GM12878 (cell line): ENCODE measurements at regions not wholly inside any gene's neighbourhood (a gene's known extent, or its start where the extent isn't known, plus 50 kb on each side); places are given as distances from the start of the nearest gene placed in this dataset.

Source experiments
- ATAC-seq: fragments of 200-7000 bp; cut with Tn5 transposase; 3 replicates; pipeline ENCODE4 v1.9.1; 2020; ENCODE audit warnings: mild to moderate bottlenecking, moderate library complexity
- BruUV-seq: library from RNA; stranded (reverse); fragments of 400-500 nt; replicated peaks from 2 replicates; lab custom pipeline; 2021; lab: Mats Ljungman, UMichigan
- CTCF ChIA-PET: fragments of 300-600 bp; sonication (Branson Sonifier 250); formaldehyde crosslinking; extraction: SDS; loops from one replicate; lab custom pipeline; 2021; ENCODE audit warnings: inconsistent platforms; lab: Yijun Ruan, JAX
- POLR2A ChIA-PET: fragments of 350-600 bp; formaldehyde crosslinking; extraction: SDS; loops from one replicate; lab custom pipeline; 2021; ENCODE audit warnings: inconsistent platforms; lab: Charles Lee
- RAD21 ChIA-PET: fragments of 300-600 bp; sonication (Branson Sonifier 250); formaldehyde crosslinking; loops from one replicate; lab custom pipeline; 2023; ENCODE audit warnings: antibody characterized with exemption; ENCODE audit not compliant: unreplicated experiment; lab: Charles Lee
- SMC1A ChIA-PET: fragments of 300-600 bp; sonication (Branson Sonifier 250); formaldehyde crosslinking; loops from one replicate; lab custom pipeline; 2023; ENCODE audit not compliant: unreplicated experiment, uncharacterized antibody; lab: Charles Lee
- DNase-seq: peaks from one replicate; pipeline ENCODE4 v3.0.0-alpha.2; 2011; ENCODE audit warnings: low read depth, low spot score
- FAIRE-seq: peaks from 3 replicates; lab custom pipeline; 2011; peaks lifted over from hg19 to GRCh38; lab: Jason Lieb, UNC
- H2AFZ ChIP-seq: 2 replicates; pipeline ENCODE4 v1.6.0; 2011; ENCODE audit warnings: low read depth, low read length, control low read depth; ENCODE audit not compliant: control insufficient read depth
- H3K27ac ChIP-seq: 2 replicates; pipeline ENCODE4 v1.5.1; 2011; ENCODE audit warnings: control low read depth; ENCODE audit not compliant: control insufficient read depth, insufficient read depth
- H3K27me3 ChIP-seq, 2 experiments: replicated peaks in 1 of 2; 2 replicates each; pipeline versions ENCODE4 v1.6.0 to v1.6.1; 2011; ENCODE audit warnings: low read length in 1 of 2; ENCODE audit not compliant: control insufficient read depth in 2 of 2, insufficient read depth in 2 of 2
- H3K36me3 ChIP-seq, 2 experiments: 2 replicates each; pipeline ENCODE4 v1.5.1; 2011; ENCODE audit warnings: low read length in 1 of 2; ENCODE audit not compliant: control insufficient read depth in 2 of 2, insufficient read depth in 2 of 2
- H3K4me1 ChIP-seq: 2 replicates; pipeline ENCODE4 v1.6.1; 2011; ENCODE audit warnings: mild to moderate bottlenecking, low read length, moderate library complexity, mixed read lengths; ENCODE audit not compliant: control insufficient read depth, insufficient read depth
- H3K4me2 ChIP-seq: 2 replicates; pipeline ENCODE4 v1.6.0; 2011; ENCODE audit warnings: control low read depth; ENCODE audit not compliant: control insufficient read depth, insufficient read depth
- H3K4me3 ChIP-seq: fragments of 200-600 bp; sonication (generic); 2 replicates; pipeline ENCODE4 v1.5.1; 2016
- H3K79me2 ChIP-seq: 2 replicates; pipeline ENCODE4 v1.6.0; 2011; ENCODE audit warnings: low read length; ENCODE audit not compliant: control insufficient read depth, insufficient read depth
- H3K9ac ChIP-seq: 2 replicates; pipeline ENCODE4 v1.8.0; 2011; ENCODE audit warnings: low read length, control low read depth, mixed read lengths; ENCODE audit not compliant: control insufficient read depth, insufficient read depth
- H3K9me3 ChIP-seq: replicated peaks from 3 replicates; pipeline ENCODE4 v1.5.1; 2011; ENCODE audit warnings: mild to moderate bottlenecking, low read length; ENCODE audit not compliant: control insufficient read depth, insufficient read depth
- H4K20me1 ChIP-seq: 2 replicates; pipeline ENCODE4 v1.6.0; 2011; ENCODE audit not compliant: control insufficient read depth, insufficient read depth
- KDM1A ChIP-seq: fragments of 200-600 bp; sonication (generic); IDR thresholded peaks from 2 replicates; pipeline ENCODE4 v1.6.1; 2016; ENCODE audit warnings: borderline replicate concordance
- LARP7 ChIP-seq: fragments of 450-650 bp; IDR thresholded peaks from 2 replicates; pipeline ENCODE4 v1.6.1; 2017; ENCODE audit warnings: mild to moderate bottlenecking
- RB1 ChIP-seq: fragments of 450-650 bp; formaldehyde crosslinking; IDR thresholded peaks from 2 replicates; pipeline ENCODE4 v1.6.1; 2017; ENCODE audit warnings: mild to moderate bottlenecking, borderline replicate concordance
- RBBP5 ChIP-seq: fragments of 200-600 bp; sonication (generic); conservative IDR thresholded peaks from 2 replicates; pipeline ENCODE4 v1.6.1; 2016
- RCOR1 ChIP-seq: conservative IDR thresholded peaks from 2 replicates; pipeline ENCODE4 v1.6.1; 2012; ENCODE audit warnings: low read depth, low read length, improper control_type of control experiment
- TCF3 ChIP-seq: IDR thresholded peaks from 2 replicates; pipeline ENCODE4 v1.6.1; 2012; ENCODE audit warnings: low read depth, mild to moderate bottlenecking, low read length, borderline replicate concordance; ENCODE audit not compliant: insufficient read depth
- WGBS: methylation state at CpG from one replicate; pipeline ENCODE4 v1.1.6; 2016; ENCODE audit warnings: low lambda C conversion rate; ENCODE audit not compliant: insufficient replicate concordance, insufficient coverage; ENCODE audit errors: missing lambda C conversion rate; 5-methylcytosine and 5-hydroxymethylcytosine counted together
- in situ Hi-C: fragments of 300-500 bp; cut with MboI; formaldehyde crosslinking; loops from 9 replicates; pipeline ENCODE4 v1.14.3; 2018; ENCODE audit warnings: mixed read lengths
- intact Hi-C: fragments of 100-400 bp; cut with micrococcal nuclease; formaldehyde crosslinking; loops from one replicate; pipeline ENCODE4 v1.14.2; 2022; ENCODE audit not compliant: unreplicated experiment
- TF ChIP-seq, protein P1 (sequence below): IDR thresholded peaks from 2 replicates; pipeline ENCODE4 v1.6.1; 2012; ENCODE audit warnings: mild to moderate bottlenecking, low read depth, low read length
- TF ChIP-seq, protein P2 (sequence below): fragments of 150-350 bp; IDR thresholded peaks from 2 replicates; pipeline ENCODE4 v1.6.1; 2016; ENCODE audit warnings: low read depth, low read length
- TF ChIP-seq, protein P3 (sequence below): IDR thresholded peaks from 2 replicates; pipeline ENCODE4 v1.6.1; 2012; ENCODE audit warnings: low read depth, low read length, improper control_type of control experiment

DNA sequence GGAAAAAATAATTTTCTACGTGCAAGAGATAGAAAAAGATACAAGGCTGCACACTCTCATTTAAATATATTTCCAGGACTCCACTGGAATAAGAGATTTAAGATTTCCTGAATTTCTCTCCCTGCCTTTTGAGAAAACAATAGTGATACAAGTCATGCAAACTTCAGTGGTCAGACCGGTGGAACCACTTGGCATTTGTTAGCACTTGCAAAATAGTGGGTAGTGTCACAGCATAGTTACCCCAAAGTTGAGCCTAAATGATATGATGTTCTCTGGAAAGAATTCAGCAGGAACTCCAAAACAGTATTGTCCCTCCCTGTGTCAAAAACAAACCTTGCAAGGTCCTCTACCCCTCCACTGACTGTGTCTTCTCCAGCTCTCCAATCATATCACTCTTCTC lies 102.3 kb downstream of the ANKRD50 start:
- H3K27me3 ChIP-seq = no peaks in the 10 kb centered on the region
- ATAC-seq (no peak), FAIRE-seq (no peak), DNase-seq (no peak)
- no peak overlapping the region for H3K4me3 ChIP-seq
- no TSS peak for BruUV-seq
- H3K27ac ChIP-seq = no peak overlapping the region
- no peaks in the 10 kb centered on the region for H3K36me3 ChIP-seq
- H3K9me3 ChIP-seq = no peaks in the 10 kb centered on the region
- ChIA-PET SMC1A (no interaction called here), CTCF (interaction anchor here (0.5 kb wide), 1 partner anchor 372 kb away, joined by 3 read pairs; no protein-coding TSS in a partner anchor), RAD21 (no interaction called here), POLR2A (no interaction called here)
- H3K4me1 ChIP-seq = no peaks in the 10 kb centered on the region
- no peak overlapping the region for H2AFZ ChIP-seq
- H3K9ac ChIP-seq = no peak overlapping the region
- H3K4me2 ChIP-seq = no peak overlapping the region
- TF ChIP-seq, protein P1, sequence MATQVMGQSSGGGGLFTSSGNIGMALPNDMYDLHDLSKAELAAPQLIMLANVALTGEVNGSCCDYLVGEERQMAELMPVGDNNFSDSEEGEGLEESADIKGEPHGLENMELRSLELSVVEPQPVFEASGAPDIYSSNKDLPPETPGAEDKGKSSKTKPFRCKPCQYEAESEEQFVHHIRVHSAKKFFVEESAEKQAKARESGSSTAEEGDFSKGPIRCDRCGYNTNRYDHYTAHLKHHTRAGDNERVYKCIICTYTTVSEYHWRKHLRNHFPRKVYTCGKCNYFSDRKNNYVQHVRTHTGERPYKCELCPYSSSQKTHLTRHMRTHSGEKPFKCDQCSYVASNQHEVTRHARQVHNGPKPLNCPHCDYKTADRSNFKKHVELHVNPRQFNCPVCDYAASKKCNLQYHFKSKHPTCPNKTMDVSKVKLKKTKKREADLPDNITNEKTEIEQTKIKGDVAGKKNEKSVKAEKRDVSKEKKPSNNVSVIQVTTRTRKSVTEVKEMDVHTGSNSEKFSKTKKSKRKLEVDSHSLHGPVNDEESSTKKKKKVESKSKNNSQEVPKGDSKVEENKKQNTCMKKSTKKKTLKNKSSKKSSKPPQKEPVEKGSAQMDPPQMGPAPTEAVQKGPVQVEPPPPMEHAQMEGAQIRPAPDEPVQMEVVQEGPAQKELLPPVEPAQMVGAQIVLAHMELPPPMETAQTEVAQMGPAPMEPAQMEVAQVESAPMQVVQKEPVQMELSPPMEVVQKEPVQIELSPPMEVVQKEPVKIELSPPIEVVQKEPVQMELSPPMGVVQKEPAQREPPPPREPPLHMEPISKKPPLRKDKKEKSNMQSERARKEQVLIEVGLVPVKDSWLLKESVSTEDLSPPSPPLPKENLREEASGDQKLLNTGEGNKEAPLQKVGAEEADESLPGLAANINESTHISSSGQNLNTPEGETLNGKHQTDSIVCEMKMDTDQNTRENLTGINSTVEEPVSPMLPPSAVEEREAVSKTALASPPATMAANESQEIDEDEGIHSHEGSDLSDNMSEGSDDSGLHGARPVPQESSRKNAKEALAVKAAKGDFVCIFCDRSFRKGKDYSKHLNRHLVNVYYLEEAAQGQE = no peak
- TF ChIP-seq, protein P2, sequence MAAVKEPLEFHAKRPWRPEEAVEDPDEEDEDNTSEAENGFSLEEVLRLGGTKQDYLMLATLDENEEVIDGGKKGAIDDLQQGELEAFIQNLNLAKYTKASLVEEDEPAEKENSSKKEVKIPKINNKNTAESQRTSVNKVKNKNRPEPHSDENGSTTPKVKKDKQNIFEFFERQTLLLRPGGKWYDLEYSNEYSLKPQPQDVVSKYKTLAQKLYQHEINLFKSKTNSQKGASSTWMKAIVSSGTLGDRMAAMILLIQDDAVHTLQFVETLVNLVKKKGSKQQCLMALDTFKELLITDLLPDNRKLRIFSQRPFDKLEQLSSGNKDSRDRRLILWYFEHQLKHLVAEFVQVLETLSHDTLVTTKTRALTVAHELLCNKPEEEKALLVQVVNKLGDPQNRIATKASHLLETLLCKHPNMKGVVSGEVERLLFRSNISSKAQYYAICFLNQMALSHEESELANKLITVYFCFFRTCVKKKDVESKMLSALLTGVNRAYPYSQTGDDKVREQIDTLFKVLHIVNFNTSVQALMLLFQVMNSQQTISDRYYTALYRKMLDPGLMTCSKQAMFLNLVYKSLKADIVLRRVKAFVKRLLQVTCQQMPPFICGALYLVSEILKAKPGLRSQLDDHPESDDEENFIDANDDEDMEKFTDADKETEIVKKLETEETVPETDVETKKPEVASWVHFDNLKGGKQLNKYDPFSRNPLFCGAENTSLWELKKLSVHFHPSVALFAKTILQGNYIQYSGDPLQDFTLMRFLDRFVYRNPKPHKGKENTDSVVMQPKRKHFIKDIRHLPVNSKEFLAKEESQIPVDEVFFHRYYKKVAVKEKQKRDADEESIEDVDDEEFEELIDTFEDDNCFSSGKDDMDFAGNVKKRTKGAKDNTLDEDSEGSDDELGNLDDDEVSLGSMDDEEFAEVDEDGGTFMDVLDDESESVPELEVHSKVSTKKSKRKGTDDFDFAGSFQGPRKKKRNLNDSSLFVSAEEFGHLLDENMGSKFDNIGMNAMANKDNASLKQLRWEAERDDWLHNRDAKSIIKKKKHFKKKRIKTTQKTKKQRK = no peak
- no peak for TF ChIP-seq TCF3
- no peak for TF ChIP-seq RB1
- no peak for TF ChIP-seq KDM1A
- no peak for TF ChIP-seq RBBP5
- TF ChIP-seq, protein P3, sequence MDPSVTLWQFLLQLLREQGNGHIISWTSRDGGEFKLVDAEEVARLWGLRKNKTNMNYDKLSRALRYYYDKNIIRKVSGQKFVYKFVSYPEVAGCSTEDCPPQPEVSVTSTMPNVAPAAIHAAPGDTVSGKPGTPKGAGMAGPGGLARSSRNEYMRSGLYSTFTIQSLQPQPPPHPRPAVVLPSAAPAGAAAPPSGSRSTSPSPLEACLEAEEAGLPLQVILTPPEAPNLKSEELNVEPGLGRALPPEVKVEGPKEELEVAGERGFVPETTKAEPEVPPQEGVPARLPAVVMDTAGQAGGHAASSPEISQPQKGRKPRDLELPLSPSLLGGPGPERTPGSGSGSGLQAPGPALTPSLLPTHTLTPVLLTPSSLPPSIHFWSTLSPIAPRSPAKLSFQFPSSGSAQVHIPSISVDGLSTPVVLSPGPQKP = no peak
- TF ChIP-seq LARP7 = no peak
- TF ChIP-seq RCOR1 = no peak
- in situ Hi-C loops = no loop called here
- no peaks in the 10 kb centered on the region for H3K79me2 ChIP-seq
- intact Hi-C loops = no loop called here
- no peaks in the 10 kb centered on the region for H4K20me1 ChIP-seq
- WGBS = 19% methylated on average over 2 of the region's 2 CpGs
